ENCODE measurements at regions not wholly inside any gene's neighbourhood (a gene's known extent, or its start where the extent isn't known, plus 50 kb on each side); places are given as distances from the start of the nearest gene placed in this dataset.

DNA sequence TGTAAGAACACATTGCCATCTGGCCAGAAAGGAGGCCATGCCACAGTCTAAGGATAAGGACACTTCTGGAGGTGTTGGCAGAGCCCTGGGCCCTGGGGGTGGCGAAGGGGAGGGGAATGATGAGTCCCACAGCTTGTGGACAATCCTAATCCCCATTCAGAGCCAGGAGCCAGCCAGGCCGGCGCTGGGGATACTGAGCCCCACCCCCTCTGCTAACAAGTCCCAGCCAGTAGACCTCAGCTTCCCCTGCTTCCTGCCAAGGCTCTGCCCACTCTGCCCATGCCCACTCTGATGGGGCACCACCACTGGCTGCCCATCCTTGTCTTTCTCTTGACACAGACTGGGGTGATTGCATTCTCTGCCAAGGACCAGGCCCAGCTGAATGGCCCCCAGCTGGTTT, 71.9 kb downstream of the NAV1 start:
- DNase-seq (ENCODE audit: low read depth), result no peak

DNA sequence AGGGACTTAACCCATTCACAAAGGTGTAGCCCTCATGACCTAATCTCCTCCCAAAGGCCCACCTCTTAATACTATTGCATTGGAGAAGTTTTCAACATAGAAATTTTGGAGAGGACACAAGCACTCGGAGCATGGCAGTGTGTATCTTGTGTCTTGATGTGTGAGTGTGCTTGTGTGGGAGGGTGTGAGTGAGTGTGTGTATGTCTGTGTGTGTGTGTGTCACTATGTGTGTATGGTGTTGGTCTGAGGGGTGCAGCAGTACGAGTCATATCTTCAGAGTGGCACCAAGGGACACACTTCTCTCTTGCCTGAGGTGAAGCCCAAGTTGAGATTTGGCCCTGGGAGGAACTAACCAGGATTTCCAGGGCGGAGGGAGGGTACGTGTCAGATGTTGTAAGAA, 73.7 kb downstream of the NAV1 start:
- no peak for DNase-seq (ENCODE audit: low read depth)

DNA sequence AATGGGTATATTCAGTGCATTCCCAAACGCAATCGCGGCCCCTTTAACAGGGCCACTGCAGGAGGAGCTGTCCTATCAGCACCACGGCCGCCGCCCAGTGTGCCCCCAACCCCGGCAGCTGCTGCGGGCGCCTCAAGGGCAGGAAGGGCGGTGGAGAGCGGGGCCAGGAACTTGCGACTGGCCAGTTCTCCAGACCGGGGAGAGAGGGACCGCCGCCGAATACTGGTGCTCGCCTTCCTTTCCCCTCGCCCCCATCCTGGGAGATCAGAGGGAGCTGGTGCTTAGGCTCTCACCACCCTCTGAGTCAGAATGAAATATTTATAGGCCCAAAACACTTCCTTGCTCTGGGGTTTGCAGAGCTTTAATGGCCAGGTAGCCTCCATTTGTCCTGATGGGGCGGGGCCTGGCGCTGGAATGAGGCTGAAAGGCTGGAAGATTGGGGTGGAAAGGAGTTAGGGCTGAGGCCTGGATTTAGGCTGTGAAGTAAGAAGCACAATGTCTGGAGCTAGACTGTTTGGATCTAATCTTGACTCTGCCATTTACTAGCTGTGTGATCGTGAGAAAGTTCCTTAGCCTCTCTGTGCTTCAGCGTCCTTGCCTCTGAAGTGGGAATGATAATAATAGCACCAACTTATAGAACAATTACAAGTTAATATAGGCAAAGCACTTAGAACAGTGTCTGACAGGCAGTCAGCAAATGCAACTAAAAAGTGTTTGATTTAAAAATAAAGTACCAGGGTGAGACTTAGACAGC, 75.5 kb downstream of the NAV1 start:
- no peak for DNase-seq (ENCODE audit: low read depth)

DNA sequence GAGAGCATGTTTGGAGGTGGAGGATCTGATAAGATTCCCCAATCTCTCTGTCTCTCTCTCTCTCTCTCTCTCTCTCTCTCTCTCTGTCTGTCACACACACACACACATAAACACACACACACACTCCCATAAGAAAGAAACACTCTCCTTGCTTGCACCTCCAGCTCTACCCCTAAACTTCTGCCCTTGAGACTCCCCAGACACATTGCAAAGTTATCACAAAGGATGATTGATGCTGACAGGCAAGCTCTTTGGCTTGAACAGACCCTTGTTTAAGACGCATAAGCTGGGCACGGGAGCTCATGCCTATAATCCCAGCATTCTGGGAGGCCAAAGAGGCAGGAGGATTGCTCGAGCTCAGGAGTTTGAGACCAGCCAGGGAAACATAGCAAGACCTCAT, 78.2 kb downstream of the NAV1 start:
- DNase-seq (ENCODE audit: low read depth), result no peak

DNA sequence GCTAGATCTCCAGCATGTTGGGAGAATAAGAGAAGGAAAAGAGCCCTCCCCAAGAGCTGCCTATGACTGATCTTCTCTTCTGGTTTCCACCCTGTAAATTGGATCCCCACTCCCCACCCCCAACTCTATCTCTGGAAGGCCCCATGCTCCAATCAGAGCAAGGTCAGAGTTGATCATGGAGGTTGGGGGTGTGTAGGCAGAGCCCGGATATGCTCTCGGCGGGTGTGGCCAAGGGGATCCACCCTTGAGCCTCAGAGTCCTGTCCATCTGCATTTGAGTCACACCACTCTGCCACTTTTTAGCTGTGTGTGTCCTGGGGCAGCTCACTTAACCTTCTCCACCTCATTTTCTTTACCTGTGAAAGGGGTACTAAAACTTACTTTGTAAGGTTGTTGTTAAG, 79.5 kb downstream of the NAV1 start:
- DNase-seq (ENCODE audit: low read depth), result no peak

DNA sequence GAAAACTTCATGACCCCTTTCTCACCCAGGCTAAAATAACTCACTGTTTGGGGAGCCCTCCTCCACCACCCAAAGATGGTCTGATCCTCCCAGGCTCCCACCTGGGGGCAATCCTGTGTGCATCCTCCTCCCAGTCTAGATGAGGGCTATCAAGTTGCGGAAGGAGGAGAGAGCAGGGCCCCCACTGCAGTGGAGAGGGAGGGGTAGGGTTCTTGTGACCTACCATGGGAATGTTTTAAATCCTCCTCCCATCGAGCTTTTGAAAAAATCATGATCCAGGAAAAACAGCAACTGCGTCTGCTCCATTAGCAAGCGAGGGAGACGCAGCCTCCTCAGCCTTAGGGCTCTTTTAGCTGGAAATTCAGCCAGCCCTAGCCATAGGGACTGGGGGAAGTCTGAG, 80.0 kb downstream of the NAV1 start:
- no peak for DNase-seq (ENCODE audit: low read depth)

DNA sequence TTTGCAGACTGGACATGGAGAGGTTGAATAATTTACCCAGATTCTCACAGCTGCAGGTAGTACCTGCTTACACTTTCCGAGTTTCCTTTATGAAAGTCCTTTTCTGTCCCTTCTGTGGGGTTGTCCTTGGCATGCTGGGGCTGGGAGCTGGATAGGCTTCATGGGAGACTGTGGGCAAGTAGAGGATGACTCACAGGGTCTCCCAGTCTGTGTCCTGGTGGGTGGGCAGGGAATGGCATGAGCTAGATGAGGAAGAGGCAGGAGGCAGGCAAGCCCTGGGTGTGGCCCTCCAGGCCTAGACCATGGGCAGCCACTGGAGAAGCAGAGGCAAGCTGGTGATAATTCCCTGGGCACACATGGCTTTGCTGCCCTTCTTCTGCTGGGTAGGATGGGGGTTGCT, 80.6 kb downstream of the NAV1 start:
- no peak for DNase-seq (ENCODE audit: low read depth)

DNA sequence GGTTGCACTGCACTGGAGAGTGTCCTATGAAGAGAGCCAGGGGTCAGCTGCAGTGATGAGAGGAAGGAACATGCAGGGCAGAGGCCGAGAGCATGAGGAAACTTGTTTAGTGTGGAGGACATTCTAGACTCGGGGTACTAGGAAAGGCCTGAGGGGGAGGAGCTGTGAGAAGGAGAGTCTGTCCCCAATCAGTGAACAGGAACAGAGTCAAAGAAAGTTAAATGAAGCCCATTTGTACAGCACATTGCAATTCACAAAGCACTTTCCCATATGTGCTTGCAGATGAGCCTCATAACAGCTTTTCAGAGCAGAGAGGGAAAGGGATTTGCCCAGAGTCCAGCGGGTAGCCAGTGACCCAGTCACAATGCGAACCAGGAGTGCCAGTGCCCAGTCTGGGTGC, 83.4 kb downstream of the NAV1 start:
- DNase-seq (ENCODE audit: low read depth), result no peak

DNA sequence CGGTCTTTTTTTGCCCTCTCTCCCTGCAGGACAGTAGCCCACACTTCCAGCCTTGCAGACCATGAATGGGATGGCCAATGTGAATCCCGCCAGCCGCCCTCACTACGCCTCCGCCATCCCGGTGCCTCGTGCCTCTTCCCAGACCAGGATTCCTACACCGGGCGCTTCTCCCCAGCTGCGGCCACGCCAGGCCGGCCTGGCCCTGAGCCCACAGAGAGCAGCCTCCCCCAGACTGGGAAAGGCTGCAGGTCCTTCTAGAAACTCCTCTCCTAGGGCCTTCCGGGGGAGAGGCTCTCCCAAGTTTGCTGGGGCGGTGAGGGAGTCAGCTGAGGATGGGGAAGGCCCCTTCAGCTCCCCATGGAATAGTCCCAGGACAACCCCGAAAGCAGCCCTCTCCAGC, 83.9 kb downstream of the NAV1 start:
- no peak for DNase-seq (ENCODE audit: low read depth)

DNA sequence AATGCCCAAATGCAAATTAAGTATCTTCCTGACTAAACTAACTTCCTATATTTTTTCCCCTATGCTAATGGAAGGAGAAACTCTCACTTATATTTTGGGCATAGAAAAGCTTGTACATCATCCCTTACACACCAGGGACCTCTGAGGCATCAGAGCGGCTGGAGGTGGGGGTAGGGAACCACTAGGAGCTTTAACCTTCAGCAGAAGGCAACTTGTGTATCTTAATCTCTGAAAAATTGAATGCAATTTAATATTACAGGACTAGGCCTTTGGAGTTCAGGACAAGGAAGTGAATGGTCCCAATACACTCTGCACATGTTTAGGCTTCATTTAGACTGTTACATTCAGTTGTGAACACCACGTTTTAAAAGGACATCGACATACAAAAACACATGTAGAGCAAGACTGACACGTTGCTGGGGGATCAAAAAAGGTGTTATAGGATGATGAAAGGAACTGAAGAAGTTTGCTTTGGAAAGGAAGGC, 85.9 kb downstream of the NAV1 start:
- DNase-seq (ENCODE audit: low read depth), result no peak

DNA sequence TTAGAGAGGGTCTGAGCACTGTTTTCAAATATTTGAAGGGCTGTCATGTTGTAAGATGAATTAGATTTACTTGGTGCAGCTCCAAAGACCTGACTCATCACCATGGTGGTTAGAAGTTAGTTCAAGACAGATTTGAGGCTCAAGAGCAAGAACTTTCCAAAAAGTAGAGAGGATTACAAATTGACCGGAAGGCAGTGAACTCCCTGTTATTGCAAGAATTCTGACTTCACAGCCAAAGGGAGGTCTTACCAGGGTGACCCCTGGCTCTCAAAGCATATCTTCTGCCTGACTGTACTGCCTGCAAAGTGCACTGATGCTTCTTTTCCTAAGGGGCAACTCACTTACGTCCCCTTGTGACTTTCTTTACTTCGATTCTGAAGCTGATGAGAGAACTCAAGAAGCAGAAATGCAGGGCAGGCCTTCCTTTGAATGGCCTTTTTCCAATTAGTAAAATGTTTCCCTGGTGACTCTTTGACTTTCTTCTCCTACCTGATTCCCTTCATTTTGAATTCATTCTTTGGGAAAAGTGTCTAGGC, 86.4 kb downstream of the NAV1 start:
- peak; percentile 97 for DNase-seq (ENCODE audit: low read depth)

DNA sequence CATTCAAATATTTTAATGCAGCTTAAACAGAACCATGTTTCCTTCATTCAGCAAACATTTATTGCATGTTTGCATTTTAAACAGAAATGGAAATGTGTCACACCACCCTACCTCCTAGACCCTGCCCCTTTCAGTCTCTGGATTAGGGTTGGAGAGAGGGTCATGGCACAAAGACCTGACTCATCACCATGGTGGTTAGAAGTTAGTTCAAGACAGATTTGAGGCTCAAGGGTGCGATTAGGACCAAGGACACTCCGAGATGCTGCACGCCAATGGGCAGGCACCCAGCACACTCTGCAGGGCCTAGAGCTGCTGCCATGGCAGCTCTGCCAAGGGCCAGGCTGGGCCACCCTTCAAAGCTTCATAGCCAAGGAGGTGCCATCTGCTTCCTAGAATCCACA, 86.9 kb downstream of the NAV1 start:
- no peak for DNase-seq (ENCODE audit: low read depth)

DNA sequence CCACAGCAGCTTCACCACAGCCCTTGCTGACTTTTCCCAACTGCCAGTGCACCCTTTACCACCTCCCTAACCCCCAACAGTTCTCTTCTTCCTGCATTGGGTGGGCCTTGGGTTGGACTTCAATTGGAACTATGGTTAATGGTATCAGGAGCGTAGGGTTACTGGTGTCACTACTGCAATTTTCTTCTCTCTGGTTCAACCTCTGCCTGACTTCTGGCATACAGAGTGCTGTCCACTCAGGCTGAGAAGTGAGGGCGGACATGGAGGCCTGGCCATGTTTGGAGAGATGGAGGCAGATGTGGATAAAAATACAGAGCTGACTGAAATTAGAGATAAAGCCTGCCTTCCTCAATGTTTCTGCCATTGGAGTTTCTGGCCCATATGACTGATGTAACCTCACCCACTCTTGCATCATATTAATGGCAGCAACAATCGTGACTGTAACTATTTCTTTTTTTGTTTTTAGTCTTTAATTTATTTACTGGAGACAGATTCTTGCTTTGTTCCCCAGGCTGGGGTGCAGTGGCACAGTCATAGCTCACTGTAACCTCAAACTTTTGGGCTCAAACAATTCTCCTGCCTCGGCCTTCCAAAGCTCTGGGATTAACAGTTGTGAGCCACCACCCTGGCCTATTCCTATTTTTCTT, 87.8 kb downstream of the NAV1 start:
- DNase-seq (ENCODE audit: low read depth), result no peak

DNA sequence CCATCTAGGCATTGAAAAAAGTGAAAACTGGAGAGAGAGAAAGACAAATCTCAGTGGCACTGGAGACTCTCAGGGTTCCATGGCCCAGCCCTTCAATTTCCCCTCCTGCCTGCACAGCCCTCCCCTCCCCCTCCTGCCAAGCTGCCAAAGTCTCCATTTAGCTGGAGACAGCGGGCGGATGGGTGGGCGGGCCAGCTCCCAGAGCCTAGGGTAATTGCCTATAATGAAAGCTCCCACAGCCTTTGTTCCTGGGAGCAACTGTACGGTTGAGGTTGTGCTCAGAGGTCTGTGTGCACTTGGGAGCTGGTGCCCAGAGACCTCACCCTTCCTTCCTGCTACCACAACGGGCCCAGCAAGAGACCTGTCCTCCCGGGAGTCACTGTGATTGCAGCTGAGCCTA, 89.6 kb downstream of the NAV1 start:
- DNase-seq (ENCODE audit: low read depth), result no peak

DNA sequence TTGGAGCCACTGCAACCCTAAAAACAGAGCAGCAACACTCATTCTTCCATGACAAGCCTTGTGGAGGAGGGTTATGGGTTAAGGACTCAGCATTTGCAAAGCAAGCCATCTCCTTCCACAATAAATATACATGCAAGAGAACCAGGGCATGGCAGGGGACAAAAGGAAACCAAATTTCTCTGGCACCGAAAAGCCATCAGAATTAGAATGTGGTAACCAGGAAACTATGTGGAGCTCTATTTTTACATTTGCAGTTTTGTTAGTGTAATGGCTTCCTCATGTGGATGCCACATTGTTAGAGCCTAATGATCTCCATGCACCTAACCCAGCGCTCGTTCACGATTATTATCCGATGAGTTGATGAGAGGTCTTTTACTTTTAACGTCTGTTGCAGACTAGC, 91.7 kb downstream of the NAV1 start:
- no peak for DNase-seq (ENCODE audit: low read depth)

DNA sequence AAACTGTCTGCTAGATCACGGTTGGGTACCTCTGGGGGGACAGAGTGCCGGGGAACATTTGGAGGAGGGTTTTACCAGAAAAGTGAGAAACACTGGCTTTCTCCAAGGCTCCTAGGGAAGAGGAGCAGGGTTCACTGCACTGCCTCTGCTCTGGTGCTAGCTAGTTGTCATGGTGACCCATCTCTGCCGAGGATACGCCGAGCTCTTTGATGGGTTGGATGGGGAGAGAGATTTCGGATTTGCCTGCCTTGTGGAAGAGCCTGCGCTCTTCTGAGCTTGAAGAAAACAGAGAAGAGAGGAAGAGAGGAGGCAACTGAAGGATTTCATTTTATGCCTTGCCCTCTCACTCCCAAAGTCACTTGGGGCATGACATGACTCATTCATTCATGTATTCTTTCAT, 92.1 kb downstream of the NAV1 start:
- DNase-seq (ENCODE audit: low read depth), result no peak

DNA sequence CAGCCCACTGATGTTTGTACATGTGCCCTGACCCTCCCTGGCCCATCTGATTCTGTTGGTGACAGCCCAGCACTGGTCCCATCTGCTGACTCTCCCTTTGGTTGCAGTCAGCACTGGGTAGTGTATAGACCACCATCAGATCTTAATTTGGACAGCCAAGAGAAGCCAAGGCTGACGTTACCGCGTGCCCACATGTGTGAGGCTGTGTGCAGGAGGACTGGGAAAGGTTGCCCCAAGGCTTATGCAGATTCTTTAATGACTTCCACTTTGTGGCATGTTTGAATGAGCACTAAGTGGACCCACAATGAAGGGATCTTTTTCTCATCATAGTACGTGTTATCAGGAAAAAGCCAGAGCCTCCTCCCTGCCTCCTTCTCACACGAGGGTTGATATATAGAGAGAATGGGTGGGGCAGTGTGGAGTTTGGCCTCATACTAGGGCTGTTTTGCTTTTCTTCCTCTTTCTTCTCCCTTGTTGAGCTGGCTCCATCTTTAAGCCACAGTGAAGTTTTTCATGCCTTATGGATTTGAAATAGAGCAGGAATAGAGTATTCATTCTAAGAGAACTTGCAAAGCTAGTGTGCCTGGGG, 93.5 kb downstream of the NAV1 start:
- DNase-seq (ENCODE audit: low read depth), result no peak

DNA sequence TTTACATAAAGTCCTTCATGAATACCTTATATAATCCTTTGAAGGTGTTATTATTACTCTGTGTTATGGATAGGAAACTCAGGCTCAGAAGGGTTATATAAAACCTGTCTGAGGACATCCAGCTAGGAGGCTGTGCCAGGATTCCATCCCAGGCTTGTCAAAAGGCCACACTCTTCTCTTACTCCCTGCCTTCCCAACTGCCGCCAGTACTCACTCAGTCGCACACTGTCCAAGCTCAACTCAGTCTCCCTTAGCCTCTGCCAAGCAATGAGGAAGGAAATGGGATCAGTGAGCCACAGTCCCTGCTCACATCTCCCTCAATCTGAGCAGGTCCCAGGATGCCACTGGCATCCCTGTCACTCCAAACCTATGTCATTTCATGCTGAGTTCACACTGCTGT, 94.4 kb downstream of the NAV1 start:
- no peak for DNase-seq (ENCODE audit: low read depth)

DNA sequence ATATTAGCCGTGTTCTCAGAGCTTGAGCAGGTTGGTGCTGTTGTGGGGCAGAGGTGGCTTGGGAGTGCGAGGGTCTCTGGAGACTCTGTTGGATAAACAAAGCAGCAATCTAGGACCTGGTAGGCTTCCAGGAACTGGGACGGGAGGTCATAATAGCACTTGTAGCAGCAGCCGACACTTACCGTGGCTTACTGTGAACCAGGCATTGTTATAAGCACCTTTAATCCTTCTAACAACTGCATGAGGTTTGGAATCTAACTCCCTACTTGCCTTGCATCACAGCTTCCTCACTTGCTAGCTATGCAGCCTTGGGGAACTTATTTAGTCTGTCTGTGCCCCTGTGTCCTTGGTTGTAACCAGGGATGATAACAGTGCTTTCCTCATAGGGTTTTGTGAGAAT, 94.9 kb downstream of the NAV1 start:
- DNase-seq (ENCODE audit: low read depth), result no peak

DNA sequence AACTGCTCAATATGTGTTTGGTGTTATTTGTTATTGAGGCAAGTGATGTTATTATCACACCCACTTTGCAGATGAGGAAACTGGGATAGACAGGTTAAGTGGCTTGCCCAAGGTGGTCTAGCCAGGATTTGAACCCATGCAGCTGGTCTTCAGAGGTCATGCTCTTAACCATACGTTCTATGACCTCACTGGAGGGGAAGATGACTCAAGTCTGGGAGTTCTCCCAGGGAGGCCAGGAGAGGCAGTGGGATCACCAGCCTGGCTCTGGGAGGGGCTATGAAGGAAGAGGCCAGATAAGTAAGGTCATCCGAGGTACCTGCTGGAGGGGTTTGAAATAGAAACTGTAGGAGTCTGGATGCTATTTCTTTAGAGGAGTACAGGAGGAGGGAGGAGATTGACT, 95.3 kb downstream of the NAV1 start:
- no peak for DNase-seq (ENCODE audit: low read depth)

DNA sequence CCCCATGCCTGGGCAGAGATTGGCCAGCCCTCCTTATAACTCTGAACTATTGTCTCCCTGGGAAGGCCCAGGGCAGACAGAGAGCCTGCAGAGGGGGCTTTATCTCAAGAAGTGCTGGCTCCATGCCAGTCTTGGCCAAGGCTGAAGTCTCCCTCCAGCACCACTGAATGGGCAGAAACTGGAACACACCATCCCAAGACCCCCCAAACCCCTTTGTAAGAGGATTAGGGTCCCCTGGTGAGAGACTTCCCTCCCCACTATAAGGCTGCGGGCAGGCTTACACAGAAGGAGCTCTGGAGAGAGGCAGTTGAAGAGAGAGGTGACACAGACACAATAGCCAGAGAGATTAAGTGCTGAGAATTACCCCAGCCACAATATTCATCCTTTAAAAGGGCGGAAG, 97.2 kb downstream of the NAV1 start:
- DNase-seq (ENCODE audit: low read depth), result no peak

DNA sequence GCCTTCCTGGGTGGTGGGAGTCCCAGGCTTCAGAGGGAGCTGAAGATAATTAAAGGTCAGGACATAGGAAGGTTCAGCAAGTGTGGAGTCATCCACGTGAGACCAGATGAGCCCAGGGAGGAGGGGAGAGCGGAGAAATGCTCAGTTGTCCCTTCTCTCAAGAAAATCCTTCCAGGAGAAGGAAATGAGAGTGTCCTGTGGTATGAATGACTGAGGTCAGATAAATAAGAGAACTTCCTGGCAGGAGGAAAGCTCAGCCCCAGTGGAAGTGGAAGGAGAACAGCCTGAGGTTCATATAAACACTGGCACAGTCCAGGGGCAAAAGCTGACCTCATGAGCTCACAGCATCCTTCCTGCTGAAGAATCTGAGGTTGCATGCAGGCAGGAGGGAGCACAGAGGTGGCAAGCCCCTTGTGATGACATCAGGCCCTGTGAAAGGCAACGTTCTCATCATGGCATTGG, 97.6 kb downstream of the NAV1 start:
- DNase-seq (ENCODE audit: low read depth), result no peak

Data from stromal cell of bone marrow (primary cell).